Type B pancreatic cell (in vitro differentiated cells): ENCODE measurements at regions not wholly inside any gene's neighbourhood (a gene's known extent, or its start where the extent isn't known, plus 50 kb on each side); places are given as distances from the start of the nearest gene placed in this dataset.

Experiments
- DNase-seq: peaks from one replicate; pipeline ENCODE4 v3.0.0; 2021; ENCODE audit warnings: mixed read lengths; ENCODE audit not compliant: unreplicated experiment; ENCODE audit errors: extremely low spot score
- H3K27ac Mint-ChIP-seq: 2 replicates; pipeline ENCODE4 v1.8.0; 2021; ENCODE audit warnings: mild to moderate bottlenecking, mixed read lengths
- H3K27me3 Mint-ChIP-seq: 2 replicates; pipeline ENCODE4 v1.8.0; 2021; ENCODE audit warnings: mixed read lengths
- H3K36me3 Mint-ChIP-seq: 2 replicates; pipeline ENCODE4 v1.8.0; 2021; ENCODE audit warnings: mixed read lengths
- H3K4me1 Mint-ChIP-seq: one replicate; pipeline ENCODE4 v1.8.0; 2021; ENCODE audit warnings: mixed read lengths; ENCODE audit not compliant: unreplicated experiment
- H3K4me3 Mint-ChIP-seq: 2 replicates; pipeline ENCODE4 v1.8.0; 2021; ENCODE audit warnings: mild to moderate bottlenecking, mixed read lengths
- H3K9me3 Mint-ChIP-seq: 2 replicates; pipeline ENCODE4 v1.8.0; 2021; ENCODE audit warnings: mixed read lengths
- CTCF ChIP-seq: fragments of 200-600 bp; sonication (generic); conservative IDR thresholded peaks from 2 replicates; pipeline ENCODE4 v1.5.0; 2021; ENCODE audit warnings: antibody characterized with exemption, mild to moderate bottlenecking

- DNase-seq = no peak
- peaks cover 9% of the 10 kb centered on the region for H3K4me1 Mint-ChIP-seq
- H3K9me3 Mint-ChIP-seq = no peaks in the 10 kb centered on the region
- no peak overlapping the region for H3K4me3 Mint-ChIP-seq
- H3K36me3 Mint-ChIP-seq = no peaks in the 10 kb centered on the region
- TF ChIP-seq CTCF = no peak
- H3K27me3 Mint-ChIP-seq = peaks cover 35% of the 10 kb centered on the region
- no peak overlapping the region for H3K27ac Mint-ChIP-seq
Measured at GRCh38 chr10:120641695-120642094, 184.7 kb downstream of the PLPP4 start.

DNA sequence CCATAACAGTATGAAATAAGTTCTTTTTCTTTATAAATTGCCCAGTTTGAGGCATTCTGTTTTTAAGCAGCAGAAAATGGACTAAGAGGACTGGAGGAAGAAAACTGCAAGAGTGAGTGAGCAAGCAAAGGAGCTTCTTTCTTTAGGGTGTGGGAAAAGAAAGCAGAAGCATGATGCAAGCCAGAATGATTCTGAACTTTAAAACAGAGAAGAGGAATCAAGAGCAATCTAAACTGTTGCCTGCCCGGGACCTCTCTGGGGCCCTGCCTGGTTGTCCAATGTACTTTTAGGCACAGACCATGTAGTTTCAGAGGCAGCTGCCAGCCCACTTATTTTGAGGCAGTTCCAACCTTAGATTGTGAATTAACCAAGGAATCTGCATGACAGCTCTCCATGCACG lies 186.3 kb downstream of the PLPP4 start:
- peaks cover 35% of the 10 kb centered on the region for H3K27me3 Mint-ChIP-seq
- H3K9me3 Mint-ChIP-seq = no peaks in the 10 kb centered on the region
- no peak for TF ChIP-seq CTCF
- H3K36me3 Mint-ChIP-seq = no peaks in the 10 kb centered on the region
- H3K27ac Mint-ChIP-seq = no peak overlapping the region
- no peak overlapping the region for H3K4me3 Mint-ChIP-seq
- peaks cover 9% of the 10 kb centered on the region for H3K4me1 Mint-ChIP-seq
- DNase-seq = no peak

DNA sequence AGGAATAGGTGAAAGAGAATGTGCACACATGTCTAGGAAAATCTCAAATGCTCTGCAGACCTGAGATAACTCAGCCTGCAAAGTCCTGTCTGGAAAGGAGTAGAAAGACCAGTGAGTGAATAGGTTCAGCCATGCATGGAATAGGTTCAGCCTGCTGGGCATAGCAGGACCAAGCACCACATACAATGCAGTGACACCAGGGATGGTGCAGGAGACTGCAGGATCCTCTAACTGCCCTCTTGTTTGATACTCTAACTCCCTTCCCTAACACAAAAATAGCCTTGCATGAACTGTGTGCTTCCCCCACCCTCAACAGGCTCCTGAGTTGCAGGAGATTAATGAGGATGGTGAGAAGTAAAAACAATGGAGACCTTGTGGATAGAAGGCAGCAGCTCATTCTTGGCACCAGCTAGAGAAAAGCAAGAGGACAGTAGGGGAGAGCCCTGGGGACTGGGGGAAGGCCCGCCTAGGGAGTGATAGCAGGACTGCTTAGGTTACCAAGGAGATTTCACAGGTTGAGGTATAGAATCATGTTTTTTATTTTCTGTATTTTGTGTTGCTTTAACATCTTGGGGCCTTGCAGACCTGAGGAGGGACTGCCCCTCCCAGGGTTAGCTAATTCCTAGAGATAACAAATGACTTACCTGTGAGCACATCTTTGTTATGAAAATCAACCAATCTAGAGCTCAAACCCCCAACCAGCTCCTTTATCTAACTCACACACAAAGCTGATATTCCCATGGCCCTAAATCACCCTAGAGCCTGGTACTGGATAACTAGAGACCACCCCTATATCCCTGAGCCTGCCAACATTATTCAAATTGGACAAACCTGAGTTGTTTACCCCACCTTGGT lies 187.8 kb downstream of the PLPP4 start:
- Mint-ChIP-seq H3K27me3 (peaks cover 30% of the 10 kb centered on the region), H3K27ac (no peak overlapping the region), H3K36me3 (no peaks in the 10 kb centered on the region), H3K4me3 (no peak overlapping the region), H3K4me1 (peaks cover 9% of the 10 kb centered on the region), H3K9me3 (no peaks in the 10 kb centered on the region)
- no peak for TF ChIP-seq CTCF
- no peak for DNase-seq

DNA sequence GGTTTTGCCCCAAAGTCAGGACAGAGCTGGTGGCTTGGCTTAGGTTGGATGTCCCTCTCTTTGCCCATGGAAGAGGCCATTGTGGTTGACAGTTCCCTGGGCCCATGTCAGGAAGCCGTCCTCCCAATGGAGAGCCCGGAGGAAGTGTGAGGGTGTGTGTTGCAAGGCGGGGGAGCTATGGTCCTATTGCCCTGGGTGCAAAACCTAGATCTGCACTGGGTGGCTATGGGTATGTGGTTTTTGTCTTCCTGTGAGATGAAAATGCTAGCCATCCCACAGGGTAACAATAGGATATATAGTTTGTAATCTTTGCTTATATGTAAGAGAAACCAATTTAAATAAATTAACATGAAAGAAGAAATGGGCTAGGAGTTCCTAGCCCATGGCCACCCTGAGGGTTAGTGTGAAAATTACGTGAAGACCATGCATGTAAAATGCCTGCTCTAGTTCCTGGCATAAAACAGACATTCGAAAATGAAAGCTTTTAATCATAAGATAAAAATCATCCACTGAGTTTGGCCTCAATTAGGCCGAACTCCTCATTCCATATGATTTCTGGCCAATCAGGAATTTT lies 189.2 kb downstream of the PLPP4 start:
- no peak for DNase-seq
- peaks cover 24% of the 10 kb centered on the region for H3K27me3 Mint-ChIP-seq
- no peak overlapping the region for H3K27ac Mint-ChIP-seq
- no peak overlapping the region for H3K4me3 Mint-ChIP-seq
- H3K9me3 Mint-ChIP-seq = no peaks in the 10 kb centered on the region
- H3K36me3 Mint-ChIP-seq = no peaks in the 10 kb centered on the region
- H3K4me1 Mint-ChIP-seq = peaks cover 9% of the 10 kb centered on the region
- no peak for TF ChIP-seq CTCF

DNA sequence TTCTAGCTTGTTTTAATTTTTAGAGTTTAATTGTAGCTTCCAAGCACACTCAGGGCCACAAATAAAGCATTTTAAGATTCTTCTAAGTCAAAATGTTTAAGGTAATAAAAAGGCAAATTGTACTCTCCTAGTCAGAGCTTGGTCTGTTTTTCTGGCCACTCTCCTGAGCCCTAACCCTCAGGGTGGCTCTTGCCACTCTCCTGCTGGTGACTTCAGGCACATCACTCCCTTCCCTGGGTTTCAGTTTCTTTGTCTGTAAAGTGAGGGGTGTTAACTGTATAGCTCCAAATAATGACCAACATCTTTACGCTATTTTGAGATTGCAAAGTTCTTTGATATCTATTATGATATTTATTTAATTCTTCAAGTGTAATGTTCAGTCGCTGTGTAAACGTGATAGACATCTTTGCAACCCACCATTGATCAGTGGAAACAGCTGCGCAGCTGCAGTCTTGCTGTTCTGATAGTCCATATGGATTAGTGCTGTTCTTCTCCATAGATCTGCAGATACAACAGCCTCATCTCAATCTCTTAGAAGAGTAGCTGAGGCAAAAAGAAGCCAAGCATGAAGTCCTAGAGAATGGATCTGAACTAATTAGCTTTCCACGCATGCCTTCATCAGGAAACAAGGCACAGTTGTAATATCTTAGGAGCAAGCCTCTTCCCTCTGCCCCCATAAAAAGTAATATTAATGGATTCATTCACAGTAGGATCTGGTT lies 189.9 kb downstream of the PLPP4 start:
- DNase-seq = no peak
- Mint-ChIP-seq H3K4me3 (no peak overlapping the region), H3K27ac (no peak overlapping the region), H3K4me1 (peaks cover 9% of the 10 kb centered on the region), H3K36me3 (no peaks in the 10 kb centered on the region), H3K27me3 (peaks cover 22% of the 10 kb centered on the region), H3K9me3 (no peaks in the 10 kb centered on the region)
- TF ChIP-seq CTCF = peak; percentile 48
